Activated CD4-positive, alpha-beta T cell treated with anti-CD3 and anti-CD28 coated beads, Interleukin-10, Interleukin-2, amounts not matched to agents 100 ng/mL and 50 ng/mL, durations not matched to agents 16 hours and 8 hours (primary cell): ENCODE measurements at regions not wholly inside any gene's neighbourhood (a gene's known extent, or its start where the extent isn't known, plus 50 kb on each side); places are given as distances from the start of the nearest gene placed in this dataset.

Experiments
- DNase-seq: peaks from one replicate; pipeline ENCODE4 v3.0.0-alpha.2; 2020

DNA sequence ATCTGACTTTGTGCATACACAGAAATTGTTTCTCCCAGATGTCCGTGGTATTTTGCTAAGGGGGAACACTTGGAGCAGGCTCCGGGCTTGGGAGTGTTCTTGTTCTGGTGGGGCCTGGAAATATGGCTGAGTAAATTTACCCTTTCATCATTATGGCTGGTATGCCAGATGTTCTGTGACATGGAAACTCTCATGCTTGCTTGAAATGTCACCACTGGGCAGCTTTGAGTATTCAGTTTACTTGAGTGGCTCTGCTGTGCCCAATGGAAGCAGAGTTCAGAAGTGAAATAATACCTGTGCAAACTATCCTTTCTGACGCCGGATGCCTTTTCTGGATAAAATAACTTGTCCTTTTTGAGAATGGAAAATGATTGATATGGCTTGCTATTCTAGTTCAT, 283.6 kb upstream of the TPM1 start:
- no peak for DNase-seq

GRCh38 chr15:62760538-62760937, 282.0 kb upstream of the TPM1 start:
- DNase-seq = no peak

DNA sequence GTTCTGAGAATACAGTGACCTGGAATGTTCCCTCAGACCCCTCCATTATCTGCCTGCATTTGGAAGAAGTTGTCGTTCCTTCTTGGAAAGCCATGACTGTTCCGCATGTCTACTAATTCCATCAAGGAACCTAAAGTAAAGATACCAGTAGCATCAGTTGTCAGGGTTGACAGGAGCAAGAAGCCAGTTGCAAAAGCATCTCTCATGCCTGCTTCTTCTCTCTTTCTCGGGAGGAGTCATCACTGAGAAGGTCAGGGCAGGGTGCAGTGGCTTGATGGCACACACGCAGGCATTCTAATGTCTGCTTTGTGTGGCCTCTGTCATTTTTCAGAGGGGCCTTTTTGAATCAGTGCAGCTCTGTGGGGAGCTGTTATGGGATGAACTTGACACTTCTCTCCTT, 276.6 kb upstream of the TPM1 start:
- DNase-seq = no peak

DNA sequence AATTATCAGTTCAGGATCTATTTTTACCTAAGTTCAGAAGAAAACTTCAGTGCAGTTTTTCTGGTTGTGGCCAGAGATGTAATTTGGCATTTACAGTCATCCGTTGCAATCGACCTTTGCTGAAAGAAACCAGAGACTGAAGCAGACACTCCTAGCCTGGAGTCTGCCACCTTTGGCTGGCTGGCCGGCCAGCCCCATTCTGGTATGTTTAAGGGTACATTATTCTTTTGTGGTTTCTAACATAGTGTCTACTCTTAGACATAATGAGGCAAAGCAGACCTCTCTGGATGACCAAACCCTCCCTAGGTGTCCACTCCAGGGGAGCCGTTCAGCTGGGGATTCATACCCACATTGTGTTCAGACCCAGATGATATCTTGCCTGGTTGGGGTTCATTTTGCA, 275.9 kb upstream of the TPM1 start:
- DNase-seq = no peak

DNA sequence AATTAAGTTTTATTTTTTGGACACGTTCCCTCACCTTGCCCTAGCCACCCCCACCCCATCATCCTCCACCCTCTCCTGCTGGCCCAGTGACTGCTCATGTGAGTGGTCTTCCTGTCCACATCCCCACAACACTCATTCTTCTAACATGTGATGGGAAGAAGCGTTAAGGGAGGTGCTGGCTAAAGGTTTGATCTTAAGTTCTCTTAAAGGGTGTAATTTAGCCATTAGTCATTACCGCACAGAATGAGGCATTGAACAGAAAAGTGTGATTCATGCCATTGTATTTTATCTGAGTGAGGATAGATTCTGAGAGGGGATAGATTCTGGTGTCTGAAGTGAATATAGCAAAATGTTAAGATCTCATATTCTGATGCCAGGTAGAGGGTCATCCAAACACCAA, 272.9 kb upstream of the TPM1 start:
- no peak for DNase-seq

- DNase-seq = no peak
These were observed 272.4 kb upstream of the TPM1 start for GRCh38 chr15:62770111-62770660.

- no peak for DNase-seq
These were observed 271.8 kb upstream of the TPM1 start for GRCh38 chr15:62770752-62771151.

GRCh38 chr15:62771234-62771633, 271.3 kb upstream of the TPM1 start:
- no peak for DNase-seq

- DNase-seq = no peak
These were observed 269.0 kb upstream of the TPM1 start for GRCh38 chr15:62773369-62774165.

- no peak for DNase-seq
These were observed 266.6 kb upstream of the TPM1 start for GRCh38 chr15:62775932-62776331.

GRCh38 chr15:62777671-62778070, 264.9 kb upstream of the TPM1 start:
- DNase-seq = no peak

- no peak for DNase-seq
These were observed 263.3 kb upstream of the TPM1 start for GRCh38 chr15:62779036-62779770.

- no peak for DNase-seq
These were observed 262.6 kb upstream of the TPM1 start for GRCh38 chr15:62779899-62780298.

- no peak for DNase-seq
These were observed 261.5 kb upstream of the TPM1 start for GRCh38 chr15:62781081-62781497.

GRCh38 chr15:62782071-62782841, 260.3 kb upstream of the TPM1 start:
- DNase-seq = peak; percentile 26

DNA sequence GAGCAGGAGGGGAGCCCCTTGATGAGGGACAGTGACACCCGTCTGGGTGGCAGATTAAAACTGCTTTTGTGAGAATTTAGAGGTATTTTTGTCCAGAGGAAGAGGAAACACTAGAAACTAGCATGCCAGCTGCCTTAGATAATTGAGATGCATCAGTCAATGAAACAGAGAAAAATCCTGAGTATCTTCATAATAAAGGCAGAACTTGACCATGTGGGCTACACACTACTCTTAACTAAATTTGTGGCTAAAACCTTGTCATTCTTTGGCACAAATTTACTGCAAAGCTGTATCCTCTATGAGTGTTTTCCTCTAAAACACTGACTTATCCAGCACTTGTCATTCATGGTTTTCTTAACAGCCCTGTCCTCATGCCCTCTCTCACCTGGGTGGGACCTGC, 259.7 kb upstream of the TPM1 start:
- no peak for DNase-seq

- no peak for DNase-seq
These were observed 259.1 kb upstream of the TPM1 start for GRCh38 chr15:62783303-62783957.

DNA sequence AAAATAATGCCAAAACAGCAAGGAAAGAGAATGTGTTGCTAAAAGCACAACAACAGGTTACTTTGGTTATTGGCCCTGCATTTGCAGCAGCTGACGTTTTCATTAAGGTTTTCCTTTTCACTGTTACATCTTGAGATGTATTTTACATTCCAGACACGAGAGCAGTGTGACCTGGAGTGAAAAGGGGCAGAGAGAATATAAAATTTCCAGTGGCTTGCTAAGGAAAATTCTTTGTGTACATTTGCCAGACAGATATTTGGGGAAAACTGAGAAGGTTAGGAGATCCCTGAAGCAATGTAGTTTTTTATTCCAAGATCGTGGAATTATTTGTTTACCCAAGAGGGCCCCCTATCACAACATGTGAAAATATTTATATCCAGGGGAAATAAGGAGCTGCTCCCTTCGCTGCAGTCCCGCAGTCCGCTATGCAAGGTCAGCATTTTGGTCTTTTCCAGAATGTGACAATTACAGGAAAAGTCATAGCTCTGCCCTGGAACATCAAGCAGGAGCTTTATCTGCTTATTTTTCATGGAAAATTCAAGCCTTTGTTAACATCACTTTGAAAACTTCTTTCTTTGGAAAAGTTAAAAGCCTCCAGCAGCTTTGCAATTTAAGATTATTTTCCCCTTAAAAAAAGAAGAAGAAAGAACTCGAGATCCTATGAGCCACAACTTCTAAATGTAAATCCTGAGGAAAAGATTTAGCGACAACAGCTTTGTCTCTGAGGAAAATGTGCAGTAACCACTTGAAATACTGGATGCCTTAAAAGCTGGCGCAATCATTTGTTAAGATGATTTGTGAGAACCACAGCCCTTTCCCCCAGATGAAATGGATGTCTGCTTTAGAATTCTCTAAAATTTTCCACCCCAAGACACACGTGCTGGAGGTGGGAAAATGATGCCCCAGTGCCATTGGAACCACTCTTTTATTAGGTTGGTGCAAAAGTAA, 256.4 kb upstream of the TPM1 start:
- no peak for DNase-seq

DNA sequence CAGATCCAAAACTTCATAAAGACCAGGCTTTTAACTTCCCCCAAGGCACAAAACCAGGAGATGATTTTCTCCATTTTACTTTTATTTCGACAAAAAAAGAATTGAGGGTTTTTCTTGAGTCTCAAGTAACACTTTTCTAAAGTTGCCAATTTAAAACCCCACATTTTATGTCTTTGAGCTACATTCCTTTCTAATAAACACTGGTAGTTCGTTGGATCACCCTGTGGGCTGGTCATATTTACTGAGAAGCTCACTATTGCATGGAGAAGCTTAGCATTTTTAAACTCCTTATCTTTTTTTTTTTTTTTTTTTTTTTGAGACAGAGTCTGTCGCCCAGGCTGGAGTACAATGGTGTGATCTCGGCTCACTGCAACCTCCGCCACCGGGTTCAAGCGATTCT, 255.1 kb upstream of the TPM1 start:
- DNase-seq = no peak

DNA sequence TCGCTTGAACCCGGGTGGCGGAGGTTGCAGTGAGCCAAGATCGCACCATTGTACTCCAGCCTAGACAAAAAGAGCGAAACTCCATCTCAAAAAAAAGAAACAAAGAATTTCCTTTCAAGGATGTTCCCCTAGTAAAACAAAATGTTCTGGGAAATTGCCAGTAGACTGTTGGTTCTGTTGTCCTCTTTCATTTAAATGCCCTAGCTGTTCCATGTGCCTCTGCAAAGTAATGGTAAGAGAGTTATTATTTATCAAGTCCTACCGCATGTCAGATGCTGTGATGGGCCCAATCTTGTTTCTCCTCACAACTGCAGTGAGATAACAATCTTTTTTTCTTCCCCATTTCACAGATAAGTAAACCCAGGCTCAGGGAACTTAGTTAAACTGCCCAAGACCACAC, 254.3 kb upstream of the TPM1 start:
- no peak for DNase-seq

DNA sequence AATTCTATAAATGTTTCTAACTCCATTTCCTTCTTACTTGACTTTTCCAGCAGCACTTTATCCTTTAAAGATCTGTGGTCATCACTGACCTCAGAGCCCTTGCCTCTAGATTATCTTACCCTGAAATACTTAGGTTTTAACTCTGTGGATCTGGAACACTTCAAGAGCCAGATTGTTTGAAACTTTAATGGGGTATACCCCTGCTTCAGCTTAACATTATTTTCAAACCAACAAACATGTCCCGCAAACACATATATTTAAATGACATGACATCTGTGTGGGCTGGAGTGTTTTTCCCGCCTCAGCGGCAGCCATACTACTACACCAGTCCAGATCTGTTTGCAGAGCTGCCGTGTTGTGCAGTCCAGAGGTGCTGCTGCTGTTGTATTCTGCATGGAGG, 252.0 kb upstream of the TPM1 start:
- no peak for DNase-seq

DNA sequence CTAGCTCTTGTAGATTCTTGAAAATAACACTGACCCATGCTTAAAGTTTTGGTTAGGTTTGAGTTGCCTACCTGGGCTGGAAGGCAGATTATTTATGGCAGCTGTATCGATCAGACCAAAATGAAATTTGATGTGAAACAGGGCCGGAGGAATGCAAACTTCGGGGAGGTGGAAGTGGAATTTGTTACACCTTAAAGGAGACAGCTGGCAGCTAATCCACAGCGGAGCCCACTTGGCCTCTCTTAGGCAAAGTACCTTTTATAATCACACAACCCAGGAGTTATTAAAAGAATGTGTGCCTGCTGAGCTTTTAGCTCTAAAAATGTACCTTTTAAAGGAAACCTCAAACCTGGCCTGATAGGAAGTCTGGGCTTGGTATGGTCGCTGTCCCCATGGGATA, 250.9 kb upstream of the TPM1 start:
- no peak for DNase-seq
